SK-N-SH (cell line): ENCODE measurements at regions not wholly inside any gene's neighbourhood (a gene's known extent, or its start where the extent isn't known, plus 50 kb on each side); places are given as distances from the start of the nearest gene placed in this dataset.

Experiments
- CTCF ChIA-PET: fragments of 300-600, 350-600 bp; formaldehyde crosslinking; extraction: SDS; loops from one replicate; lab custom pipeline; 2021; lab: Yijun Ruan, JAX
- POLR2A ChIA-PET: fragments of 350-600 bp; sonication (Branson Sonifier 250); formaldehyde crosslinking; extraction: SDS; loops from one replicate; lab custom pipeline; 2020; ENCODE audit warnings: antibody characterized with exemption, inconsistent platforms; lab: Yijun Ruan, JAX
- DNase-seq: peaks from one replicate; pipeline ENCODE4 v3.0.0; 2012
- H2AFZ ChIP-seq: fragments of 200-600 bp; sonication (generic); 2 replicates; pipeline ENCODE4 v1.8.1; 2016; ENCODE audit warnings: antibody characterized with exemption, mild to moderate bottlenecking, low read depth
- H3F3A ChIP-seq: fragments of 200-600 bp; sonication (generic); replicated peaks from 2 replicates; pipeline ENCODE3; 2016; ENCODE audit warnings: antibody characterized with exemption, mild to moderate bottlenecking; ENCODE audit not compliant: insufficient read depth
- H3K27ac ChIP-seq, 2 experiments: fragments of 200-500 bp in 1 of 2; fragments of 200-600 bp in 1 of 2; sonication (Bioruptor generic) in 1 of 2; sonication (generic), shearing (Covaris generic) in 1 of 2; 2 replicates each; pipeline versions ENCODE4 v1.5.1 to v1.6.1; 2014 to 2016; ENCODE audit warnings: low read depth in 2 of 2, inconsistent platforms in 1 of 2, low read length in 1 of 2, mild to moderate bottlenecking in 1 of 2, mixed read lengths in 1 of 2
- H3K27me3 ChIP-seq: fragments of 200-600 bp; sonication (generic), shearing (Covaris generic); 2 replicates; pipeline ENCODE4 v1.6.1; 2016; ENCODE audit warnings: mixed run types; ENCODE audit not compliant: insufficient read depth
- H3K36me3 ChIP-seq, 2 experiments: fragments of 200-500 bp in 1 of 2; fragments of 200-600 bp in 1 of 2; sonication (Bioruptor generic) in 1 of 2; sonication (generic) in 1 of 2; replicated peaks in 1 of 2; 2 replicates each; pipeline versions ENCODE3 to v1.5.1; 2014 to 2016; ENCODE audit warnings: low read length in 1 of 2, mild to moderate bottlenecking in 1 of 2; ENCODE audit not compliant: insufficient read depth in 2 of 2, control insufficient read depth in 1 of 2
- H3K4me1 ChIP-seq, 2 experiments: fragments of 200-500 bp in 1 of 2; fragments of 200-600 bp in 1 of 2; sonication (Bioruptor generic) in 1 of 2; sonication (generic), shearing (Covaris generic) in 1 of 2; 2 replicates each; pipeline versions ENCODE4 v1.5.1 to v1.6.1; 2014 to 2016; ENCODE audit warnings: low read depth in 1 of 2, low read length in 1 of 2, mixed run types in 1 of 2; ENCODE audit not compliant: insufficient read depth in 2 of 2, control insufficient read depth in 1 of 2
- H3K4me2 ChIP-seq: fragments of 200-600 bp; sonication (generic), shearing (Covaris generic); 2 replicates; pipeline ENCODE4 v1.6.1; 2017; ENCODE audit warnings: mixed run types
- H3K4me3 ChIP-seq, 2 experiments: fragments of 200-500 bp in 1 of 2; fragments of 200-600 bp in 1 of 2; sonication (Bioruptor generic) in 1 of 2; sonication (generic), shearing (Covaris generic) in 1 of 2; 2 replicates each; pipeline versions ENCODE4 v1.5.1 to v1.8.1; 2014 to 2016; ENCODE audit warnings: low read depth in 2 of 2, inconsistent platforms in 1 of 2, low read length in 1 of 2, mild to moderate bottlenecking in 1 of 2, mixed read lengths in 1 of 2, moderate library complexity in 1 of 2
- H3K79me2 ChIP-seq: fragments of 200-600 bp; sonication (generic); 2 replicates; pipeline ENCODE4 v1.8.1; 2017; ENCODE audit warnings: mild to moderate bottlenecking; ENCODE audit not compliant: insufficient read depth
- H3K9ac ChIP-seq: fragments of 200-600 bp; sonication (generic); 2 replicates; pipeline ENCODE4 v1.6.1; 2017; ENCODE audit warnings: mixed run types
- H3K9me2 ChIP-seq: fragments of 200-600 bp; sonication (generic); 2 replicates; pipeline ENCODE4 v1.6.1; 2017; ENCODE audit warnings: mixed run types
- H3K9me3 ChIP-seq: fragments of 200-600 bp; sonication (generic); 2 replicates; pipeline ENCODE4 v1.6.1; 2017; ENCODE audit warnings: mixed run types, mild to moderate bottlenecking, moderate library complexity
- H4K20me1 ChIP-seq: fragments of 200-600 bp; sonication (generic); 2 replicates; pipeline ENCODE4 v1.6.1; 2017; ENCODE audit warnings: mild to moderate bottlenecking, mixed run types; ENCODE audit not compliant: insufficient read depth
- CTCF ChIP-seq: fragments of 200-600 bp; sonication (generic); IDR thresholded peaks from 2 replicates; pipeline ENCODE4 v1.6.1; 2017; ENCODE audit warnings: antibody characterized with exemption, mild to moderate bottlenecking, moderate library complexity
- ELF1 ChIP-seq: IDR thresholded peaks from 2 replicates; pipeline ENCODE4 v1.4.0; 2012
- EP300 ChIP-seq, 2 experiments: IDR thresholded peaks; 2 replicates each; pipeline versions ENCODE4 v1.4.0 to v1.6.1; 2012; ENCODE audit warnings: borderline replicate concordance in 1 of 2, low read depth in 1 of 2, low read length in 1 of 2
- FOXJ3 ChIP-seq: sonication (generic); formaldehyde crosslinking; IDR thresholded peaks from 2 replicates; pipeline ENCODE4 v1.5.1; 2020; ENCODE audit warnings: mild to moderate bottlenecking, missing genetic modification reagents
- FOXM1 ChIP-seq: IDR thresholded peaks from 2 replicates; pipeline ENCODE4 v1.4.0; 2012; ENCODE audit warnings: low read depth, mild to moderate bottlenecking
- MEF2A ChIP-seq: IDR thresholded peaks from 2 replicates; pipeline ENCODE4 v1.4.0; 2012; ENCODE audit warnings: low read depth, borderline replicate concordance
- MXI1 ChIP-seq: IDR thresholded peaks from 2 replicates; pipeline ENCODE4 v1.6.1; 2012; ENCODE audit warnings: mild to moderate bottlenecking, low read depth, low read length, improper control_type of control experiment
- NRF1 ChIP-seq: IDR thresholded peaks from 2 replicates; pipeline ENCODE4 v1.6.1; 2012; ENCODE audit warnings: low read depth, mild to moderate bottlenecking, low read length
- PBX3 ChIP-seq: IDR thresholded peaks from 2 replicates; pipeline ENCODE4; 2012
- RAD21 ChIP-seq: IDR thresholded peaks from 2 replicates; pipeline ENCODE4 v1.6.1; 2012; ENCODE audit warnings: mild to moderate bottlenecking, low read length
- RFX5 ChIP-seq: IDR thresholded peaks from 2 replicates; pipeline ENCODE4 v1.6.1; 2012; ENCODE audit warnings: mild to moderate bottlenecking, improper control_type of control experiment, low read length
- SMC3 ChIP-seq: IDR thresholded peaks from 2 replicates; pipeline ENCODE4 v1.6.1; 2012; ENCODE audit warnings: low read depth, low read length, improper control_type of control experiment
- TAF1 ChIP-seq: IDR thresholded peaks from 2 replicates; pipeline ENCODE4 v1.6.1; 2012; ENCODE audit warnings: low read depth, mild to moderate bottlenecking, low read length, moderate library complexity, borderline replicate concordance
- TEAD4 ChIP-seq: IDR thresholded peaks from 2 replicates; pipeline ENCODE4 v1.4.0; 2012; ENCODE audit warnings: mild to moderate bottlenecking, borderline replicate concordance; ENCODE audit not compliant: insufficient read depth
- USF2 ChIP-seq: fragments of 150-350 bp; IDR thresholded peaks from 2 replicates; pipeline ENCODE4 v1.6.1; 2017; ENCODE audit warnings: antibody characterized with exemption, low read length, low read depth, borderline replicate concordance
- WGBS: methylation state at CpG from one replicate; pipeline ENCODE4 v1.1.6; 2017; ENCODE audit warnings: low lambda C conversion rate; 5-methylcytosine and 5-hydroxymethylcytosine counted together

- DNase-seq = peak; percentile 44
- POLR2A ChIA-PET = no interaction called here
Observed at GRCh38 chr12:114476159-114476558, 70.2 kb upstream of the TBX5 start.

More at GRCh38 chr12:114476159-114476558, 70.2 kb upstream of the TBX5 start:
- WGBS = 0% methylated on average over 2 of the region's 2 CpGs
- no peak overlapping the region for H3K4me3 ChIP-seq
- no peaks in the 10 kb centered on the region for H3K79me2 ChIP-seq
- H3F3A ChIP-seq = no peaks in the 10 kb centered on the region
- H3K27ac ChIP-seq = no peak overlapping the region
- no peaks in the 10 kb centered on the region for H3K9me2 ChIP-seq
- no peaks in the 10 kb centered on the region for H3K9me3 ChIP-seq
- H3K4me2 ChIP-seq = no peak overlapping the region
- CTCF ChIA-PET = interaction anchor here (0.6 to 2.2 kb wide), 8 partner anchors 16 to 496 kb away, joined by 3 to 8 read pairs (median 4); no protein-coding TSS in a partner anchor
- peaks cover 52% of the 10 kb centered on the region for H3K27me3 ChIP-seq
- H3K36me3 ChIP-seq = no peaks in the 10 kb centered on the region
- no peaks in the 10 kb centered on the region for H4K20me1 ChIP-seq
- no peaks in the 10 kb centered on the region for H3K4me1 ChIP-seq
- H3K9ac ChIP-seq = no peak overlapping the region
- no peak for TF ChIP-seq MXI1
- peak; percentile 42; the same call in 1 of the 2 replicates for TF ChIP-seq SMC3
- TF ChIP-seq RAD21 = peak; percentile 54
- TF ChIP-seq CTCF = peak; percentile 57
- no peak for TF ChIP-seq EP300 (IDR thresholded peaks at IDR 0.05; ENCODE audit: borderline replicate concordance in 1 of 2, low read depth in 1 of 2, low read length in 1 of 2)
- TF ChIP-seq TEAD4 = no peak
- TF ChIP-seq USF2 = no peak
- no peak for TF ChIP-seq MEF2A
- TF ChIP-seq RFX5 = no peak
- no peak for TF ChIP-seq ELF1
- no peak for TF ChIP-seq FOXJ3
- no peak for TF ChIP-seq FOXM1
- no peak for TF ChIP-seq NRF1
- TF ChIP-seq TAF1 = no peak
- no peak for TF ChIP-seq PBX3
- H2AFZ ChIP-seq = no peak overlapping the region
